ENCODE measurements at regions not wholly inside any gene's neighbourhood (a gene's known extent, or its start where the extent isn't known, plus 50 kb on each side); places are given as distances from the start of the nearest gene placed in this dataset.

DNA sequence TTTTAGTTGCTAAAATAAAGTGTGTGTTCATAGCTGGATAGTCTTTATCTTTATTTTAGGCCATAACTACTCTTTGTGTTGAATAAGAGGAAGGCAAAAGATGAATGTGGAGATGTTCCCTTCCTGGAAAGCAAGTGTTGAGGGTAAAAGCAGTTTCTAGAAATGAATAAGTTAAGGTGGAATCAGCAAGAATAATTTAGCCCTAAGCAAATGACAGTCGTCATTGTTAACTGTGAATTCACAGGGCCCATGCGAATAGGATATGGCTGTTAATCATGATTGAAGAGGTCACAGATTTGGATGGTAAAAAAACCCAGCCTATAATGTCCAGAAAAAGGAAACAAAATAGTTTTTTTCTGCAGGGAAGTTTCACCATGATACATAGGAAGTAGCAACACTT is 167.8 kb upstream of the PPP3CA start:
- TF ChIP-seq RB1 (IDR thresholded peaks at IDR 0.05; ENCODE audit: borderline replicate concordance), result no peak
- TF ChIP-seq, protein P1, sequence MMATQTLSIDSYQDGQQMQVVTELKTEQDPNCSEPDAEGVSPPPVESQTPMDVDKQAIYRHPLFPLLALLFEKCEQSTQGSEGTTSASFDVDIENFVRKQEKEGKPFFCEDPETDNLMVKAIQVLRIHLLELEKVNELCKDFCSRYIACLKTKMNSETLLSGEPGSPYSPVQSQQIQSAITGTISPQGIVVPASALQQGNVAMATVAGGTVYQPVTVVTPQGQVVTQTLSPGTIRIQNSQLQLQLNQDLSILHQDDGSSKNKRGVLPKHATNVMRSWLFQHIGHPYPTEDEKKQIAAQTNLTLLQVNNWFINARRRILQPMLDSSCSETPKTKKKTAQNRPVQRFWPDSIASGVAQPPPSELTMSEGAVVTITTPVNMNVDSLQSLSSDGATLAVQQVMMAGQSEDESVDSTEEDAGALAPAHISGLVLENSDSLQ (IDR thresholded peaks at IDR 0.05), result no peak
